Dendritic cell treated with granulocyte-macrophage colony-stimulating factor and Interleukin-4, amounts not matched to agents 40 ng/mL and 50 ng/mL, for 4 days (primary cell): ENCODE measurements at regions not wholly inside any gene's neighbourhood (a gene's known extent, or its start where the extent isn't known, plus 50 kb on each side); places are given as distances from the start of the nearest gene placed in this dataset.

Experiments used
- H3K27ac Mint-ChIP-seq: one replicate; pipeline ENCODE4 v1.8.0; 2022; ENCODE audit warnings: mild to moderate bottlenecking, mixed read lengths
- H3K27me3 Mint-ChIP-seq: one replicate; pipeline ENCODE4 v1.8.0; 2022; ENCODE audit warnings: mild to moderate bottlenecking, mixed read lengths
- H3K36me3 Mint-ChIP-seq: one replicate; pipeline ENCODE4 v1.8.0; 2022; ENCODE audit warnings: low read depth, mixed read lengths
- H3K4me1 Mint-ChIP-seq: one replicate; pipeline ENCODE4 v1.8.0; 2022; ENCODE audit warnings: low read depth, mixed read lengths
- H3K4me3 Mint-ChIP-seq: one replicate; pipeline ENCODE4 v1.8.0; 2022; ENCODE audit warnings: mild to moderate bottlenecking, moderate library complexity, mixed read lengths
- H3K9me3 Mint-ChIP-seq: one replicate; pipeline ENCODE4 v1.8.0; 2022; ENCODE audit warnings: mixed read lengths
- intact Hi-C: fragments of 100-400 bp; cut with micrococcal nuclease; formaldehyde crosslinking; loops from one replicate; pipeline ENCODE4 v1.15.0; 2022

GRCh38 chr11:32325187-32325586 lies 110.2 kb downstream of the WT1 start:
- no peaks in the 10 kb centered on the region for H3K36me3 Mint-ChIP-seq
- H3K27me3 Mint-ChIP-seq = peaks cover 5% of the 10 kb centered on the region
- H3K9me3 Mint-ChIP-seq = no peaks in the 10 kb centered on the region
- no peak overlapping the region for H3K27ac Mint-ChIP-seq
- H3K4me1 Mint-ChIP-seq = peaks cover 5% of the 10 kb centered on the region
- intact Hi-C loops = loop anchor here (10.0 kb wide), 2 partner anchors 290 to 470 kb away; partner anchors contain the start of gene CCDC73
- no peak overlapping the region for H3K4me3 Mint-ChIP-seq

- peaks cover 5% of the 10 kb centered on the region for H3K4me1 Mint-ChIP-seq
- H3K9me3 Mint-ChIP-seq = no peaks in the 10 kb centered on the region
- peaks cover 5% of the 10 kb centered on the region for H3K27me3 Mint-ChIP-seq
- intact Hi-C loops = loop anchor here (10.0 kb wide), 2 partner anchors 289 to 469 kb away; partner anchors contain the start of gene CCDC73
- H3K4me3 Mint-ChIP-seq = no peak overlapping the region
- H3K27ac Mint-ChIP-seq = no peak overlapping the region
- no peaks in the 10 kb centered on the region for H3K36me3 Mint-ChIP-seq
Observed at GRCh38 chr11:32325725-32326124, 109.6 kb downstream of the WT1 start.

GRCh38 chr11:32326522-32326921 lies 108.8 kb downstream of the WT1 start:
- intact Hi-C loops = loop anchor here (10.0 kb wide), 2 partner anchors 288 to 468 kb away; partner anchors contain the start of gene CCDC73
- H3K9me3 Mint-ChIP-seq = no peaks in the 10 kb centered on the region

GRCh38 chr11:32328392-32328791 lies 106.9 kb downstream of the WT1 start:
- no peaks in the 10 kb centered on the region for H3K36me3 Mint-ChIP-seq
- no peak overlapping the region for H3K27ac Mint-ChIP-seq
- peaks cover 18% of the 10 kb centered on the region for H3K27me3 Mint-ChIP-seq
- H3K9me3 Mint-ChIP-seq = no peaks in the 10 kb centered on the region
- intact Hi-C loops = loop anchor here (10.0 kb wide), 2 partner anchors 286 to 466 kb away; partner anchors contain the start of gene CCDC73
- H3K4me1 Mint-ChIP-seq = peaks cover 5% of the 10 kb centered on the region
- H3K4me3 Mint-ChIP-seq = no peak overlapping the region

More at GRCh38 chr11:32326522-32326921, 108.8 kb downstream of the WT1 start:
- Mint-ChIP-seq H3K27me3 (peaks cover 9% of the 10 kb centered on the region), H3K36me3 (no peaks in the 10 kb centered on the region), H3K4me1 (peaks cover 5% of the 10 kb centered on the region), H3K4me3 (no peak overlapping the region), H3K27ac (no peak overlapping the region)

GRCh38 chr11:32331098-32331497 lies 104.2 kb downstream of the WT1 start:
- peaks cover 40% of the 10 kb centered on the region for H3K27me3 Mint-ChIP-seq

GRCh38 chr11:32331792-32332191 lies 103.5 kb downstream of the WT1 start:
- no peak overlapping the region for H3K27ac Mint-ChIP-seq
- H3K9me3 Mint-ChIP-seq = peaks cover 9% of the 10 kb centered on the region
- peaks cover 7% of the 10 kb centered on the region for H3K4me1 Mint-ChIP-seq
- intact Hi-C loops = no loop called here
- peaks cover 41% of the 10 kb centered on the region for H3K27me3 Mint-ChIP-seq
- no peak overlapping the region for H3K4me3 Mint-ChIP-seq
- H3K36me3 Mint-ChIP-seq = no peaks in the 10 kb centered on the region

More at GRCh38 chr11:32331098-32331497, 104.2 kb downstream of the WT1 start:
- Mint-ChIP-seq H3K27ac (no peak overlapping the region), H3K4me3 (no peak overlapping the region), H3K36me3 (no peaks in the 10 kb centered on the region), H3K9me3 (peaks cover 9% of the 10 kb centered on the region), H3K4me1 (peaks cover 7% of the 10 kb centered on the region)
- intact Hi-C loops = no loop called here

GRCh38 chr11:32332990-32333319 lies 102.4 kb downstream of the WT1 start:
- Mint-ChIP-seq H3K4me3 (peak overlapping the region; percentile 67), H3K27ac (no peak overlapping the region), H3K4me1 (peaks cover 7% of the 10 kb centered on the region), H3K9me3 (peaks cover 9% of the 10 kb centered on the region), H3K27me3 (peaks cover 46% of the 10 kb centered on the region), H3K36me3 (no peaks in the 10 kb centered on the region)
- intact Hi-C loops = no loop called here

GRCh38 chr11:32333320-32333991 lies 101.9 kb downstream of the WT1 start:
- Mint-ChIP-seq H3K27ac (no peak overlapping the region), H3K36me3 (no peaks in the 10 kb centered on the region), H3K4me3 (peak overlapping the region; percentile 67), H3K4me1 (peaks cover 7% of the 10 kb centered on the region), H3K27me3 (peaks cover 46% of the 10 kb centered on the region), H3K9me3 (peaks cover 9% of the 10 kb centered on the region)
- intact Hi-C loops = no loop called here

- Mint-ChIP-seq H3K4me3 (no peak overlapping the region), H3K36me3 (no peaks in the 10 kb centered on the region), H3K27ac (no peak overlapping the region), H3K27me3 (peaks cover 48% of the 10 kb centered on the region), H3K9me3 (peaks cover 9% of the 10 kb centered on the region), H3K4me1 (peaks cover 7% of the 10 kb centered on the region)
- intact Hi-C loops = no loop called here
Observed at GRCh38 chr11:32334822-32335221, 100.5 kb downstream of the WT1 start.
